IPS-18c (cell line): ENCODE measurements at regions not wholly inside any gene's neighbourhood (a gene's known extent, or its start where the extent isn't known, plus 50 kb on each side); places are given as distances from the start of the nearest gene placed in this dataset.

Experiments used
- H3K4me3 ChIP-seq: 2 replicates; pipeline ENCODE4 v1.7.0; 2013; ENCODE audit warnings: low read depth, mild to moderate bottlenecking, low read length, moderate library complexity; ENCODE audit not compliant: insufficient read depth
- H3K9me3 ChIP-seq: one replicate; pipeline ENCODE4 v1.6.1; 2013; ENCODE audit warnings: mild to moderate bottlenecking, low read length, moderate library complexity; ENCODE audit not compliant: control insufficient read depth, insufficient read depth

DNA sequence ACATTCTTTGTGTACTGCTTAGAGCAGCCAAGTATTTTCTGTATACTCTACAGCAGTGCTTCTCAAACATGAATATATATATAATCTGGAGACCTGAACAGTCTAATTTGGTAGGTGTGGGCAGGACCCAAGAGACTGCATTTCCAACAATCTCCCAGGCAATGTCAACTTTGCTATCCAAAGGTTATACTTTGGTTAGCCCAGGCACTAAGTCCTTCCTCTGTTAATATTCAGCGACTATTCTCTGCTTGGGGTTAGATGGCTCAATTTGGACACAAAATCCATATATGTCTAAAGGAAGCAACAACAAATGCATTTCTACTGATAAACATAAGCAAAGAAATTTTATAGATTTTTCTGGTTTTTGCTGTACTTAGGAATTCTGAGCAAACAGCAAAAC, 480.0 kb upstream of the RPS6KA3 start:
- Histone ChIP-seq H3K4me3 (no peak overlapping the region), H3K9me3 (peaks cover 2% of the 10 kb centered on the region)

DNA sequence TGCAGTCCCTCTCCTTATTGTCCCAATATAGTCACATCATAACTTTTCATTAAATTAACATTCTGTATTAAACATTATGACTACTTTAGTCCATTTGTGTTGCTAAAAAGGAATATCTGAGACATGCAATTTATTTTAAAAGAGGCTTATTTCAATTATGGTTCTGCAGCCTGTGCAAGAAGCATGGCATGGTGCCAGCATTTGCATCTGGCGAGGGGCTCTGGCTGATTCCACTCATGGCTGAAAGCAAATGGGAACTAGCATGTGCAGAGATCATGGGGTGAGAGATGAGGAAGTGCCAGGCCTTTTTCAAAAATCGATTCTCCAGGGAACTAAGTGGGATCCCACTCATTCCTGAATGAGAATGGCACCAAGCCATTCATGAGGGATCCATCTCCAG, 476.3 kb upstream of the RPS6KA3 start:
- Histone ChIP-seq H3K9me3 (peaks cover 2% of the 10 kb centered on the region), H3K4me3 (no peak overlapping the region)

DNA sequence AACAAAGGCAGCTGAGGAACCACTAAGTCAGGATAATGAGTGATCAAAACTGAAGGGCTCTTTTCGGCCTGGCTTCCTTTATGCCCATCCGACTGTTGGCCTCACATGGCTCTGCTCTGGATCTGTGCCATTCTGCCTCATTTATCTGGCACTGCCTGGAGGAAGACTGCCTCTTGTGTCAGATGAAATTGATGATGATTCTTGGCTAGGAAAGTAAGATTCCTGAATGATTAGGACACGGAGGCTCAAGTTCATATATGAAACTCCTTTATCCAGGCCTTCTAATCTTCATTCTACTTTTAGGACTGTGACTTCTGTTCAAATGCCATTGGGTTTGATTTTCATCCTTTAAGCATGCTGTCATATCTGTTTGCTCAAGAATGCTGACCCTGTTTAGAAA, 475.4 kb upstream of the RPS6KA3 start:
- H3K4me3 ChIP-seq: no peak overlapping the region
- H3K9me3 ChIP-seq: peaks cover 2% of the 10 kb centered on the region

DNA sequence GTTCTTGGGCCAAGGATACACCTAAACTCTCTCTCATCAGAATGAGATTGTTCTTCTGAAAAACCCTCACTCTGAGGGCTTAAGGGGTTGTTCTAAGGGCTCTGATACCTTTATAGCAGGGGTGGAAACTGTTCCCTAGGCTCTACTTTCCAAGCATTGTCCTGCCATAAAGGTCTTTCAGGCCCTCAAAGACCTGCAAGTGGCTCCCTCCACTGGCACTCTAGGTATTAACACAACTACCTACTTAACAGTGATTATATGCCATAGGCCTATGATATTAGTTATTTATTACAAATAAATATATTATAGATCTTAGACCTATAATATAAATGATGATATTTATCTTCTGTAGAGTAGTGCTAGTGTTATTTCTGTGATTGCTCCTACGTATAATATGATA, 473.7 kb upstream of the RPS6KA3 start:
- Histone ChIP-seq H3K9me3 (no peaks in the 10 kb centered on the region), H3K4me3 (no peak overlapping the region)

DNA sequence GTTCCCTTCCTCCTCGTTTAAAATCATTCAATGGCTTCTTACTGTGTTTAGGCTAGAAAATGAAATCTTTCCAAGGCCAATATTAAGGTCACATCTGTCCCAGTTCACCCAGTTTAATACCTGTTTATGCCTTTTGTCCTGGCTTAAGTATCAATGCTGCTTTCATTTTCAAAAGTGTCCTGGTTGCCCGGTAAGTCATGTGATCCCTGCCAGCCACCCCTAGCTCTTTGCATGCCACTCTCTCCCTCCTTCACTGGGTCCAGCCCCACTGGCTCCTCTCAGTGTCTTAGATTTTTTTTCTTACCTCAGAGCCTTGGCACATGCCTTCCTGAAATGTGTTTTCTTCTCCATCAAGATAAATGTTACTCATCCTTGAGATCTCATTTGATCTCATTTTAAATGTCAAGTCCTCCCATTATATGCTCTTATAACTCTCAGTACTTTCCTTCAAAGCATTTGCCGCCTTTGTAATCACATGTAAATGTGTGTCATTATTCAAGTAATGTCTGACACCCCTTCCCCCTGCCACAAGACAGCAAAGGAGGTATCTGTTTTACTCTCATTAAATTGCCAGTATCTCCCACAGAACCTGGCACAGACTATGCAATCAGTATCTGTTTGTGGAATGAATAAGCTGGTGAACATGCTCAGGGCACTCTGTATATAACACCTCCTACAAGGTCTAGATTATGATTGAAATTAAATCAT, 472.5 kb upstream of the RPS6KA3 start:
- no peak overlapping the region for H3K4me3 ChIP-seq
- no peaks in the 10 kb centered on the region for H3K9me3 ChIP-seq

DNA sequence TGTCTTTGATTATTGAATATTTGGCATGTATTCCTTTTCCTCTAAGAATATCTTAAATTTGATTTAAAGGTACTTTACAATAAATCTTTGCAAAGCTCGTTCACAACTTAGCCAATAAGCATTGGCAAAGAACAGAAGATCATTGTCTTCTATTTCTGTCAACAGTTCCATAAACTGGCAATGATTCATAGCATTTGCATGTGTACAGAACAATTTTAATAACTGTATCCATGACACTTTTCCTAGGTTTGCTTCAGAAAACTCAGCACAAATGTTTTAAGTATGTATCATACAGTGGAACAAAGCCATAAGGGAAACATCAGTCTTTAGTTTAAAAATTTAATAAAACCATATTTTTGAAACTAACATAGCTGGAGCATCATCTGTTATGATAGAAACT, 462.7 kb upstream of the RPS6KA3 start:
- no peak overlapping the region for H3K4me3 ChIP-seq
- H3K9me3 ChIP-seq: no peaks in the 10 kb centered on the region

DNA sequence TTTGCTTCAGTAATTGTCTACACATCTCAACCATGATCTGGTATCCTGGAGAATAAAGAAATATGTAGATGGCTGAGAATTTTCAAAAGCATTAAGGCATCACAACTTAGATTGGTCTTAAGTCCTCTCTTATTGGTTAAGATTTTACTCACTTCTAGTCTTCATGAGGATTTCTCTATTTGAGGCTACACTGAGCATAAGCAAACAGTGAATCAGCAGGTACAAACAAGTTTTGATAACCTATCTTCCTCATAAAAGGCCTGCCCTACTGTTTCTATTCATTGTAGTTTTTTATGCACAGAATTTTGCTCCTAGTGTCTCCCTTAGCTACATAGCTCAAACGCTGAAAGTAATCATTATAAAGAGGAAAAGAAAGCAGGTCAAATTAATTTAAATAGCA, 460.7 kb upstream of the RPS6KA3 start:
- Histone ChIP-seq H3K9me3 (no peaks in the 10 kb centered on the region), H3K4me3 (no peak overlapping the region)

DNA sequence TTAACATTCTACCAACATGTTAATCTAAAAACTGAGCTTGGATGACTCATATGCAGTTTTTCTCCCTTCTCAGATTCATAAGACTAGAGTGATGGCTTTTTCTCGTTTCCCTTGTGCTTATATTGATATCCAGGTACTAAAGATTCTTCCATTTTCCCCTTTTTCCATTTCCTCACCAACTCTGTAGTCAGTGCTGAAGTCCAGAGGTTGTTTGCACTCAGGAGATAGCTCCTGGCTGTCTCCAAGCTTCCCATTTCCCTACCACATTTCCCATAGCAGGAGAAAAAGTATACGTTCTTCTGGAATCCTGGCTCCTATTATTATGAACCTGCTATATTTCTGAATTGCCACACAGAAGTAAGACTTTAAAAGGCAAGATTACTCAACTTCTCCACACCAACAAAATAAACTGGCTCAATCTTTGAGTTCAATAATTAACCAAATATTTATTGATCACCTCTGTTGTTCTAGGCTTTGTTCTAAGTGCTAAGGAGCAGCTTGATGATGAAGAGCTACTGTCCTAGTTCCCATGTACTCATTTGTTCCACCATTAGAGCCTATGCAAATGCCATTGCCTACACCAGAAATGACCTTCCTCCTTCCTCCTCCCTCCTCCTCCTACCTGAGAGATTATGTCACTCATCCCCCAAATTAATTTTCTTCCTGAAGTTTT, 454.4 kb upstream of the RPS6KA3 start:
- no peak overlapping the region for H3K4me3 ChIP-seq
- H3K9me3 ChIP-seq: peaks cover 2% of the 10 kb centered on the region

DNA sequence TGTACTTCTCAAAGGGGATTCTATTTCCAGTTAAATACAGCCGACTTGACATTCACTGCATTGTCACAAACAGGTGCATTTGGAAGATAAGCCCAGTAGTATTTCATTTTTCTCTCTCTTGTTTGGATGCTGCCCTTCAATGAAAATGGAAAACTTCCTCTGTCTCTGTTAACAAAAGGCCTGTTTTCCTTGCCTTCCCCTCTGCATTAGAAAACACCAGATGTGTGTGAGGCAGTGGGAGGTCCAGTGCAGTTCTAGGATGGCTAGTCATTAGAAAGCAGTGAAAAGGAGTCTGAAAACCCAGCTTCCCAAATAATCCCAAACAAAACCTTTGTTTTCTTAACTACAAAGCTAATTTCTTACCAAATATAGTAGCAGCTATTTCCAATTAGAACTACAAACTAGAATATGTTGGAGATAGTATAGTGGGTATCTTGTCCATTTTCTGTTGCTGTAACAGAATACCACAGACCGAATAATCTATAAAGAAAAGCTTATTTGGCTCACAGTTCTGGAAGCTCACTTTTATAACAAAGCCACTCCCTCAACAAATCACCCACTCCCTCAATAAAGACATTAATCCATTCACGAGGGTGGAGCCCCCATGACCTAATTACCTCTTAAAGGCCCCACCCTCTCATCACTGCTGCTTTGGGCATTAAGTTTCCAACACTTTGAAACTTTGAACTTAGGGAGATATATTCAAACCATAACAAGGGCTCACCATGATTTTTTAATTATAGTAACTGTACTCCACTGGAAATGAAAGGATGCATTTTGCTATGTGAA, 452.1 kb upstream of the RPS6KA3 start:
- peaks cover 2% of the 10 kb centered on the region for H3K9me3 ChIP-seq
- H3K4me3 ChIP-seq: no peak overlapping the region; the same call in 1 of the 2 replicates

DNA sequence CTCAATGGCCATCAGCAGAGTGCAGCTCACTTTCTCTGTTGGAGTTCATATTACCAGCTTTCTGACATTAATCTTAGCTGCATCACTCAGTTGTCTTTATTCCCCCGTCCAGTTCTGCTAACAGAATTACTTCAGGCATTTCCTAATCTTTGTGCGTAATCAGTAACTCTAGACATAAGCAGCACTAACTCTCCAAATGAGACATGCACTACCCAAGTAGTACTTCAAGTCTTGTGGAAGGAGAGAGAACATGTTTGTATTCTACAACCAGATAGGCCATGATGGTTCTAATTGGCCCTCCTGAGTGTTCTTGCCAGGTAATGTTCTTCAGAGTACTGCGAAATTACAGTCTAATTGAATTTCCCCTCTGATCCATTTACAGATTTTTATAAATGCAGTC, 448.5 kb upstream of the RPS6KA3 start:
- no peak overlapping the region for H3K4me3 ChIP-seq
- peaks cover 2% of the 10 kb centered on the region for H3K9me3 ChIP-seq

DNA sequence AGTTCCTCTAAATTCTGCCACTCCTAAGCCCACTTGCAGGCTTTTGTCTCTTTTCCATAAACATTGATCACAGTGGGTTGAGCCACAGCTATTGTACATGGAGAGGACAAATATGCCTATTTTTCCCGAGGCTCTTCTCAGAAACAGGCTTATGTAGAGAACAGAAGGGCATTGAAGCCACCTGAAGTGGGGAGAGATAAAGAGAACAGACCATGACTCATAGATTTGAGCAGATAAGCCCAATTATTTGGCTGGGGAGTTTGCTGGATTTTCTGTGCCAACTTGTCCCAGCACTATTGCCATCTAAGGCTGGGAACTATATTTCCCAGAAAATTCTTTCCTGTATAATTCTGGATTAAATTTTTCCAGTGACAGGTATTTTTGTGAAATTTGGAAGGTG, 446.1 kb upstream of the RPS6KA3 start:
- Histone ChIP-seq H3K4me3 (no peak overlapping the region), H3K9me3 (peaks cover 2% of the 10 kb centered on the region)

DNA sequence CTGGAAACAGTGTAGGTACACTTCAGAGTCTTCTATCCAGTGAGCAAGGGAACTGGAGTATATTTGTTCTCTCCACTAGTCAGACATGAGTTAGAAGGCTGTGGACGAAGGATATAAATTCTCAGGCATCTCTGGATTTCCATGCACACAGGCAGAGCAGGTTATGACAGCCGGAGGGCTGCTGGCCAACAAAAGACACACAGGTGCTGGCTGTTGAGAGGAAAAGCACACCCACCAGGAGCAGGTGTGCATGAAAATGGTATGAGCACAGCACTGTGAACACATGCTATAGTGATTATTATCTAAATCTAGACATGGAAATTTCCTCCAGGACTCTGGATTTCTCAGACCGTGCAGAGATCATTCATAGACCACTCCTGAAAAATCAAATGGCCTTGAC, 444.7 kb upstream of the RPS6KA3 start:
- H3K4me3 ChIP-seq: no peak overlapping the region
- peaks cover 5% of the 10 kb centered on the region for H3K9me3 ChIP-seq

DNA sequence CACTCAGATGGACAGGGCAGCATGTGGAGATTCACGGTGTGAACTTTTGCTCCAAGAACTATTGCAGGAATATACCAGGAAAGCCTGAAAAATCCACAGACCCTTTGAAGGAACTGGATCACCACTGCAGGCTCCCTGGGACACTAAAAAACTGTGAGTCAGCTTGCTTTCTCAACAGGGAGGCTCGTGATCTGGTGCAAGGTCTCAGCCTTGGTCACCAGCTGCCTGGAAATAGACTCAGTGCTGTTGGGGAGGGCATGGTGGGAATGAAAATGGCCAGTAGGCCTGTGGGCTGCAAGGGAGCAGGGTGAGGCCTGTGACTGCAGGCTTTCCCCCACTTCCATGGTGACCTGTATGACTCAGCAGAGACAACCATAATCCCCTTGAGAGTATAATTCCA, 426.4 kb upstream of the RPS6KA3 start:
- H3K9me3 ChIP-seq: no peaks in the 10 kb centered on the region
- no peak overlapping the region for H3K4me3 ChIP-seq

DNA sequence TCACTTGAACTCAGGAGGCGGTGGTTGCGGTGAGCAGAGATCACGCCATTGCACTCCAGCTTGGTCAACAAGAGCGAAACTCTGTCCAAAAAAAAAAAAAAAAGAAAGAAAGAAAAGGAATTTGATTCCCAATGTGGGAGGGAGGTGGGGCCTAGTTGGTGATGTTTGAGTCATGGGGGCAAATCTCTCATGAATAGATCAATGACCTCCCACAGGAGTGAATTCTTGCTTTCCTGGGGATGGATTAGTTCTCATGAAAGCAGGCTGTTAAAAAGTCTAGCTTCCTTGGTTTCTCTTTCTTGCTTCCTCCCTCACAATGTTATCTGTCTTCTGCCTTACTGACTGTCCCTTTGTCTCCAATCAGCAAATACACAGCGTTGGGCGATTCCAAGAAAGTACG, 419.5 kb upstream of the RPS6KA3 start:
- no peaks in the 10 kb centered on the region for H3K9me3 ChIP-seq
- H3K4me3 ChIP-seq: no peak overlapping the region

DNA sequence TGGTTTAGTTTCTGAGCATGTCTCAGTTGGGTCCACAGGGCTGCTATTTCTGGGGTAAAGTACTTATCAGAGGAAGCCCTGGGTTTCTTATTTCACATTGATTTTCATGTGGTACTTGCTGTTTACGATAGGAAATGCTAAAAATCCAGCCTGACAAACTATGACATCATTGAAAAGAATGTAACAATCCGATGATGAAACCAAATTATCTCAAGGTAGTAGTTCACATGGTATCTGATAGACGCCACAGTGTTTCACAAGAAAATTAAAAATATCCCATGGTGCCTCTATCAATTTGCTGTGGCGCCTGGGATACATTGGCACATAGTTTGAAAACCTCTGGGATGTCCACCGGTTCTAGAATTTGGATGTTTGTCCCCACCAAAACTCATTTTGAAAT, 418.9 kb upstream of the RPS6KA3 start:
- H3K4me3 ChIP-seq: no peak overlapping the region
- no peaks in the 10 kb centered on the region for H3K9me3 ChIP-seq

DNA sequence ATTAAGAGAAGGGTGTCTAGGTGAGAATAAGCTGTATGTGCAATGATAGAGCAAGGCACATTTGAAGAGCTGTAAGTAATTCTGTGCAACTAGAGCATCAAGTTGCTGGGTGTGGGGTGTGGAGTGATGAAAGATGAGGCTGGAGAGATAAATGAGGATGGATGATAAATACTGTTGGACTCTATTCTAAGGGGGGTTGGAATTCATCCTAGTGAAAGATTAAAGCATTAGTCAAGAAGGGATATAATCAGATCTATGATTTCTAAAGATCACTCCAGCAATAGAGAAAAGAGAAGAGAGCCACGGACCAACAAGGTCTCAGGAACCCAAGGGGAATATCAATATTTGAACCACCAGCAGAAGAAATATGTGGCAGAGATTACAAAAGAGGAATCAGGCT, 415.0 kb upstream of the RPS6KA3 start:
- H3K9me3 ChIP-seq: no peaks in the 10 kb centered on the region
- H3K4me3 ChIP-seq: no peak overlapping the region

DNA sequence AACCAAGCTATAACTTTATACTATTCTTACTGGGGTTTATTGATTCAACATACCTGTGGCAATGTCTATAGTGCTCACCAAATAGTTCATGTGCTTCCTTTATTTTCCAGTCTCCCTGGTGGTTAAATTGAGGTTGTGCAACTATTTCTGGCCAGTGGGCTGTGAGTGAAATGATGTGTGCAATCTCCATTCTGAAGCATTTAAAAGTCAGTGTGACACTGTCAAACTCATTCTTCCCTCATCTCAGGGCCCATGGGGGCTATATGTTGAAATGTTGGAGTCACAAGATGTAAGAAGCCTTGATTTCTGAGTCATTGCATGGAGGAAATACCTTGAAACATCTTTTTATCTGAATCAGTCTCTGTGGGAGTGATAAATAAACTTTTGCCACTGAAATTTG, 414.3 kb upstream of the RPS6KA3 start:
- Histone ChIP-seq H3K9me3 (no peaks in the 10 kb centered on the region), H3K4me3 (no peak overlapping the region)

DNA sequence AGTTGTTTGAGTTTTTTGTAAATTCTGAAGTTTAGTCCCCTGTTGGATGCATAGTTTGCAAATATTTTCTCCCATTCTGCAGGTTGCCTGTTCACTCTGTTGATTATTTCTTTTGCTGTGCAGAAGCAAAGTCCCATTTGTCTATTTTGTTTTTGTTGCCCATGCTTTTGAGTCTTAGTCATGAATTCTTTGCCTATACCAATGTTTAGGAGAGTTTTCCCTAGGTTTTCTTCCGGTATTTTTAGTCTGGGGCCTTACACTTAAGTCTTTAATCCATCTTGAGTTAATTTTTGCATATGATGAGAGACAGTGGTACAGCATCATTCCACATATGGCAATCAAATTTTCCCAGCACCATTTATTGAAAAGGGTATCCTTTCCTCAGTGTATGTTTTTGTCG, 405.8 kb upstream of the RPS6KA3 start:
- H3K4me3 ChIP-seq: no peak overlapping the region
- no peaks in the 10 kb centered on the region for H3K9me3 ChIP-seq
